ENCODE measurements at regions not wholly inside any gene's neighbourhood (a gene's known extent, or its start where the extent isn't known, plus 50 kb on each side); places are given as distances from the start of the nearest gene placed in this dataset.

DNA sequence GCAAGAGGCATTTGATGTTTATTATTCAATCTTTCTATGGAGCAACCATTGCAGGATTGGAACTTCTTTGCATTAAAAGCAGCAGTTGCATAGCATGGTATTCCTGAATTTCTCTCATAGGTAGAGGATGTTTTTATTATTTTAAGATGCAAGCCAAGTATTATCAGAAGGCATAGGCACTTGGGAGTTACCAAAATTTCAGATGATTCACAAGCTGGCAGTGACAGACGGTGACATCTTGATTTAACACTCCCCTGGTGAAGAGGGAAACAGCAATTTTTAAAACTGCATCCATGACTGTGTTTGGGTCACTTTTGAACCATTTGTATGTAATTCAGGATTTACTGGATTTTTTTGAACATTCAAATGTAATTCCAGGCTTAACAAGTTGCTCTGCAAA, 654.3 kb downstream of the SLC4A3 start:
- Histone ChIP-seq H3K27me3 (no peaks in the 10 kb centered on the region), H3K9me3 (no peaks in the 10 kb centered on the region), H3K4me1 (no peaks in the 10 kb centered on the region), H3K4me3 (no peak overlapping the region), H3K36me3 (no peaks in the 10 kb centered on the region), H3K27ac (no peak overlapping the region)
- intact Hi-C loops (cut with DNase I; ENCODE audit: low total_unique reads), result loop anchor here (5.0 kb wide), 1 partner anchor 721 kb away; no protein-coding TSS in a partner anchor
- no peak for TF ChIP-seq POLR2AphosphoS5 (IDR thresholded peaks at IDR 0.05)
- TF ChIP-seq POLR2A (IDR thresholded peaks at IDR 0.05), result no peak
- TF ChIP-seq, protein P1, sequence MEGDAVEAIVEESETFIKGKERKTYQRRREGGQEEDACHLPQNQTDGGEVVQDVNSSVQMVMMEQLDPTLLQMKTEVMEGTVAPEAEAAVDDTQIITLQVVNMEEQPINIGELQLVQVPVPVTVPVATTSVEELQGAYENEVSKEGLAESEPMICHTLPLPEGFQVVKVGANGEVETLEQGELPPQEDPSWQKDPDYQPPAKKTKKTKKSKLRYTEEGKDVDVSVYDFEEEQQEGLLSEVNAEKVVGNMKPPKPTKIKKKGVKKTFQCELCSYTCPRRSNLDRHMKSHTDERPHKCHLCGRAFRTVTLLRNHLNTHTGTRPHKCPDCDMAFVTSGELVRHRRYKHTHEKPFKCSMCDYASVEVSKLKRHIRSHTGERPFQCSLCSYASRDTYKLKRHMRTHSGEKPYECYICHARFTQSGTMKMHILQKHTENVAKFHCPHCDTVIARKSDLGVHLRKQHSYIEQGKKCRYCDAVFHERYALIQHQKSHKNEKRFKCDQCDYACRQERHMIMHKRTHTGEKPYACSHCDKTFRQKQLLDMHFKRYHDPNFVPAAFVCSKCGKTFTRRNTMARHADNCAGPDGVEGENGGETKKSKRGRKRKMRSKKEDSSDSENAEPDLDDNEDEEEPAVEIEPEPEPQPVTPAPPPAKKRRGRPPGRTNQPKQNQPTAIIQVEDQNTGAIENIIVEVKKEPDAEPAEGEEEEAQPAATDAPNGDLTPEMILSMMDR (IDR thresholded peaks at IDR 0.05), result no peak
- DNase-seq (ENCODE audit: low spot score in 2 of 2), result no peak

DNA sequence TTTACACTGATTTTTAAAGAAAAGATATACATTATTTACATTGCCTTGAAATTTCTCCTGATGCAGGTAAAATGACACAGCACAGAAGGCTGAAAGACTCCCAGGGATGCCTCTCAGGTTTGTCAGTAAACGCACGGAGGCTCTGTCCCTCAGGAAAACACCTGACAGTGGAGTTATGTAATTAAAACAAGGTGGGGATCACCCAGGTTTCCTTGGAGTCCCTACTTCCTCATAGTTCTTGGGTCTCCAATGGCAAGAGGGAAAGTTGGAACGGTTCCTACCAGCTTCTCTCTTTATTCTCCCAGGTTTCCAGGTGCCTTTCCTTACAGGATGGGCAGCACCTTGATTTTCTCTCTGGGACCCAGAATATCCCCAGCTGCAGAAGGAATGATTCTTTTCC, 654.8 kb downstream of the SLC4A3 start:
- Histone ChIP-seq H3K4me1 (no peaks in the 10 kb centered on the region), H3K27ac (no peak overlapping the region), H3K9me3 (no peaks in the 10 kb centered on the region), H3K36me3 (no peaks in the 10 kb centered on the region), H3K4me3 (no peak overlapping the region), H3K27me3 (no peaks in the 10 kb centered on the region)
- TF ChIP-seq, protein P1 (IDR thresholded peaks at IDR 0.05), result no peak
- TF ChIP-seq POLR2AphosphoS5 (IDR thresholded peaks at IDR 0.05) (no peak), POLR2A (IDR thresholded peaks at IDR 0.05) (no peak)
- no peak for DNase-seq (ENCODE audit: low spot score in 2 of 2)
- intact Hi-C loops (cut with DNase I; ENCODE audit: low total_unique reads), result loop anchor here (5.0 kb wide), 1 partner anchor 720 kb away; no protein-coding TSS in a partner anchor

DNA sequence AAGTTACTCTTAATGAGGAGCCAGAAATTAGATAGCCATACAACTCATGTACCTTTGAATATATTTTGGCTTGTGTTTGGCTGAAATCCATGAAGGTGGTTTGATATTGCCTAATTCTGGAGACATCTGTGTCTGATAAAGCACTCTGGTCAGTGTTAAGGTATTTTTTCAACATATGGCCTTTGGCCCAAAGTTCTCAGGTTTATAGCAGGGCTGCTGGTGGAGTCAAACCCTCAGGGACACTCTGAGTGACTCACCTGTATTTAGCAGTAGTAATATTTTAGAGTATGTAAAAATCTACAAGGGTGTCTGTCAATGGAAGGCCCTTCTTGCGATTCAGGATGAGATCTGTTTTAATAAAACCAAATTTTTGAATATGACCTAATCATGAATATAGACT, 666.5 kb downstream of the SLC4A3 start:
- Histone ChIP-seq H3K9me3 (no peaks in the 10 kb centered on the region), H3K36me3 (no peaks in the 10 kb centered on the region), H3K4me1 (no peaks in the 10 kb centered on the region), H3K27me3 (no peaks in the 10 kb centered on the region), H3K27ac (no peak overlapping the region), H3K4me3 (no peak overlapping the region)
- TF ChIP-seq POLR2AphosphoS5 (IDR thresholded peaks at IDR 0.05) (no peak), POLR2A (IDR thresholded peaks at IDR 0.05) (no peak)
- TF ChIP-seq, protein P1 (IDR thresholded peaks at IDR 0.05), result no peak
- DNase-seq (ENCODE audit: low spot score in 2 of 2), result no peak
- intact Hi-C loops (cut with DNase I; ENCODE audit: low total_unique reads), result no loop called here

DNA sequence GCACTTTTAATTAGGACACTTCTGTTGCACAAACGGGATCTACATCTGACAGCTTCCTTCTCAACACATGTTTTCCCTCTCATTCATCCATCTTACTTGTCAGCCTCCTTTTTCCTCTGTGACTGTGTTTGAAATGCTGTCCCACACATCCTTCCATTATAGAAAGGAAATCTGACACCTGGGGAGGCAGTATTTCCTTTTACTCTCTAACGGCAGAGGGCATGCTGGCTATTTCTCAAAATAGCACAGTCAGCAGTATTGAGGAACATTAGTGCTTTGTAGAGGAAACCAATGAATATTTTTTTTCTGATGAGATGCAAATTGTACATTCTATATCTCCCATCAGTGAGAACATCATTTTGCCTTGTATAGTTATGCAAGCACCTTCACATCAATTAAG, 668.7 kb downstream of the SLC4A3 start:
- no peaks in the 10 kb centered on the region for H3K36me3 ChIP-seq
- no peaks in the 10 kb centered on the region for H3K27me3 ChIP-seq
- TF ChIP-seq, protein P1 (IDR thresholded peaks at IDR 0.05), result no peak
- TF ChIP-seq POLR2A (IDR thresholded peaks at IDR 0.05) (no peak), POLR2AphosphoS5 (IDR thresholded peaks at IDR 0.05) (no peak)
- no peak overlapping the region for H3K4me3 ChIP-seq
- H3K4me1 ChIP-seq, result no peaks in the 10 kb centered on the region
- H3K9me3 ChIP-seq, result no peaks in the 10 kb centered on the region
- DNase-seq (ENCODE audit: low spot score in 2 of 2), result no peak
- no peak overlapping the region for H3K27ac ChIP-seq
- intact Hi-C loops (cut with DNase I; ENCODE audit: low total_unique reads), result no loop called here

DNA sequence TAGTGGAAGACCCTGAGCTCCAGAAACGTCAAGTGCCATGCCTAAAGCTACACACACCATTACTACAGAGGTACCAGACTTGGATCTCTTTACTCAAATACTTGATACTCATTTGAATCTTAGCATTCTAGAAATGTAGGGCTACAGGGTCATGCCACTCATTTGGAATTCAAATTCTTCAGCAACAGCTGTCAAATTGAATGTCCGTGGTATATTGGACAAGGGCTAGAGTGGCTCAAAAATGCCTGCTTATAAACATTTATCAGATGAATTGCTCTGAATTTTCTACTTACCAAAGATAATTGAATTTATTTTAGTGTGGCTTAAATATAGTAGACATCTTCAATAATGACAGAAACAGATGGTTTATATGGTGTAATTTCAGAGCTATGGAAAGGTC, 669.7 kb downstream of the SLC4A3 start:
- no peak overlapping the region for H3K27ac ChIP-seq
- H3K4me1 ChIP-seq, result no peaks in the 10 kb centered on the region
- intact Hi-C loops (cut with DNase I; ENCODE audit: low total_unique reads), result no loop called here
- no peak for DNase-seq (ENCODE audit: low spot score in 2 of 2)
- H3K4me3 ChIP-seq, result no peak overlapping the region
- TF ChIP-seq POLR2AphosphoS5 (IDR thresholded peaks at IDR 0.05), result no peak
- TF ChIP-seq, protein P1 (IDR thresholded peaks at IDR 0.05), result no peak
- TF ChIP-seq POLR2A (IDR thresholded peaks at IDR 0.05), result no peak
- no peaks in the 10 kb centered on the region for H3K36me3 ChIP-seq
- no peaks in the 10 kb centered on the region for H3K9me3 ChIP-seq
- no peaks in the 10 kb centered on the region for H3K27me3 ChIP-seq

All from breast epithelium (tissue), 4 donors.